Astrocyte (in vitro differentiated cells and primary cell): ENCODE measurements at regions not wholly inside any gene's neighbourhood (a gene's known extent, or its start where the extent isn't known, plus 50 kb on each side); places are given as distances from the start of the nearest gene placed in this dataset.

ENCODE experiments used
- CTCF ChIP-seq: IDR thresholded peaks from 2 replicates; pipeline ENCODE4 v1.5.1; 2011; ENCODE audit warnings: low read depth, mild to moderate bottlenecking, inconsistent platforms, low read length, moderate library complexity; ENCODE audit not compliant: insufficient read depth
- EZH2 ChIP-seq: IDR thresholded peaks from 2 replicates; pipeline ENCODE4 v1.6.1; 2012; ENCODE audit warnings: mild to moderate bottlenecking, low read length, inconsistent platforms; ENCODE audit not compliant: insufficient read depth

- TF ChIP-seq CTCF: no peak
- no peak for TF ChIP-seq EZH2
These were observed 195.9 kb upstream of the PARP11 start for GRCh38 chr12:4068981-4069669.
